ENCODE measurements at regions not wholly inside any gene's neighbourhood (a gene's known extent, or its start where the extent isn't known, plus 50 kb on each side); places are given as distances from the start of the nearest gene placed in this dataset.

DNA sequence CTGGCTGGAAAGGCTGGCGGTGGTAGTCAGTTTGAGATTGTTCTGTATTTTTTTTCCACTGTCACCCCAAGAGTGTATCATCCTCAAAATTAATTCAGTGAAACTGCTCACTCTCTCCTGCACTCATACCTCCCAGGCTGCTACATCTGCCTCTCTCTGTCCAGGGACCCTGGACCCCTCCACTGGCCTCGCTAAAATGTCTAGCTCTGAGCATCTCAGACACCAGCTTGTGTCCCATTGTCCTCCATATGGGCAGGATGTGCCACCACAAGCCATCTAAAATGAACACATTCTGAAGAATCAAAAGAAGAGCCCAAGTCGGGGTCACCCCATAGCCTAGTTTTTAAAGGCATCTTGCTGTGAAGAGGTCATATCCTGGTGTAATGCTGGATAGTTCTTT lies 345.5 kb upstream of the TSHZ3 start:
- H3K27me3 ChIP-seq (ENCODE audit: control insufficient read depth, extremely low read depth, insufficient read depth, low read length) = no peaks in the 10 kb centered on the region
- no peaks in the 10 kb centered on the region for H3K9me1 ChIP-seq (ENCODE audit: control insufficient read depth, extremely low read depth, insufficient read depth, low read length)
- peaks cover 2% of the 10 kb centered on the region for H3K9me3 ChIP-seq (ENCODE audit: control insufficient read depth, low read depth, low read length)
- FAIRE-seq = no peak
- H3K4me1 ChIP-seq (ENCODE audit: control insufficient read depth, extremely low read depth, insufficient read depth, low read length) = no peaks in the 10 kb centered on the region
- H3K9ac ChIP-seq (ENCODE audit: control insufficient read depth, extremely low read depth, insufficient read depth, low read length) = no peak overlapping the region
- H3K27ac ChIP-seq (ENCODE audit: control insufficient read depth, insufficient read depth, low read length) = no peak overlapping the region
- H3K4me2 ChIP-seq (ENCODE audit: control insufficient read depth, extremely low read depth, insufficient read depth, low read depth, low read length) = no peak overlapping the region
- no peak for DNase-seq (ENCODE audit: low read depth, low spot score)
- no peaks in the 10 kb centered on the region for H3K36me3 ChIP-seq (ENCODE audit: control insufficient read depth in 2 of 2, extremely low read depth in 1 of 2, insufficient read depth in 2 of 2, low read length in 2 of 2)
- no peaks in the 10 kb centered on the region for H4K20me1 ChIP-seq (ENCODE audit: control insufficient read depth, extremely low read depth, insufficient read depth, low read length)
- no peak overlapping the region for H3K4me3 ChIP-seq (ENCODE audit: control insufficient read depth in 2 of 3, extremely low read depth in 1 of 3, insufficient read depth in 2 of 3, low read depth in 1 of 3, low read length in 3 of 3)
- no peaks in the 10 kb centered on the region for H3K79me2 ChIP-seq (ENCODE audit: control insufficient read depth, insufficient read depth, low read length)
- dilution Hi-C loops (cut with MboI; ENCODE audit: extremely low pct_ligation_motif_present, low sequenced_read_pairs) = no loop called here
- no peak overlapping the region for H2AFZ ChIP-seq (ENCODE audit: control insufficient read depth, low read length)
- TF ChIP-seq CTCF (optimal IDR thresholded peaks at IDR 0.05 in 1 of 3, IDR thresholded peaks at IDR 0.05 in 1 of 3, conservative IDR thresholded peaks at IDR 0.05 in 1 of 3; ENCODE audit: extremely low read depth in 1 of 3, insufficient read depth in 2 of 3, low read length in 3 of 3) (no peak), EZH2 (IDR thresholded peaks at IDR 0.05; ENCODE audit: low read length) (no peak)

DNA sequence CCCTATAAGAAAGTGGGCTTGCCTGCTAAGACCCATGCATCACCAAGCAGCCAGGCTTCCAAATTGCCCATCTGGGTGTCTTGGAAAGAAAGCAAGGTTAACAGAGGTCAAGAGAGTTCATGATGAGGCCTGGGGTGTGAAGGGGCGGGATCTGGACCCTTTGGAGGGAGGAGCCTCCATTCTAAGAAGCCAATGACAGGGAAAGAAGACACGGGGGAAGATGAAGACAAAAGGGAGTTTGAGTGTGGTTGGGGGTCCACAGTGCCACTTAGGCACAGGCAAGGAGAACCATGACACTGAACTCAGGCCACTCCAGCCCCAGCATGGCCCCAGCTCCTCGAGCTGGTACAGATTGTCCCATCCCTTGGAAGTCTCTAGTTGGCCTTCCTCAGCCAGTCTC lies 350.2 kb upstream of the TSHZ3 start:
- no peaks in the 10 kb centered on the region for H3K36me3 ChIP-seq (ENCODE audit: control insufficient read depth in 2 of 2, extremely low read depth in 1 of 2, insufficient read depth in 2 of 2, low read length in 2 of 2)
- no peak overlapping the region for H3K27ac ChIP-seq (ENCODE audit: control insufficient read depth, insufficient read depth, low read length)
- H3K79me2 ChIP-seq (ENCODE audit: control insufficient read depth, insufficient read depth, low read length) = no peaks in the 10 kb centered on the region
- no peak overlapping the region for H3K4me3 ChIP-seq (ENCODE audit: control insufficient read depth in 2 of 3, extremely low read depth in 1 of 3, insufficient read depth in 2 of 3, low read depth in 1 of 3, low read length in 3 of 3)
- H3K4me2 ChIP-seq (ENCODE audit: control insufficient read depth, extremely low read depth, insufficient read depth, low read depth, low read length) = no peak overlapping the region
- H3K4me1 ChIP-seq (ENCODE audit: control insufficient read depth, extremely low read depth, insufficient read depth, low read length) = no peaks in the 10 kb centered on the region
- no peaks in the 10 kb centered on the region for H3K27me3 ChIP-seq (ENCODE audit: control insufficient read depth, extremely low read depth, insufficient read depth, low read length)
- H4K20me1 ChIP-seq (ENCODE audit: control insufficient read depth, extremely low read depth, insufficient read depth, low read length) = no peaks in the 10 kb centered on the region
- no peak for TF ChIP-seq EZH2 (IDR thresholded peaks at IDR 0.05; ENCODE audit: low read length)
- no peak for TF ChIP-seq CTCF (optimal IDR thresholded peaks at IDR 0.05 in 1 of 3, IDR thresholded peaks at IDR 0.05 in 1 of 3, conservative IDR thresholded peaks at IDR 0.05 in 1 of 3; ENCODE audit: extremely low read depth in 1 of 3, insufficient read depth in 2 of 3, low read length in 3 of 3)
- dilution Hi-C loops (cut with MboI; ENCODE audit: extremely low pct_ligation_motif_present, low sequenced_read_pairs) = no loop called here
- peaks cover 4% of the 10 kb centered on the region for H3K9me3 ChIP-seq (ENCODE audit: control insufficient read depth, low read depth, low read length)
- no peak for FAIRE-seq
- H3K9ac ChIP-seq (ENCODE audit: control insufficient read depth, extremely low read depth, insufficient read depth, low read length) = no peak overlapping the region
- H2AFZ ChIP-seq (ENCODE audit: control insufficient read depth, low read length) = no peak overlapping the region
- no peaks in the 10 kb centered on the region for H3K9me1 ChIP-seq (ENCODE audit: control insufficient read depth, extremely low read depth, insufficient read depth, low read length)
- DNase-seq (ENCODE audit: low read depth, low spot score) = no peak

All from keratinocyte (primary cell).